HS-27A (cell line): ENCODE measurements at regions not wholly inside any gene's neighbourhood (a gene's known extent, or its start where the extent isn't known, plus 50 kb on each side); places are given as distances from the start of the nearest gene placed in this dataset.

Experiments used
- DNase-seq: peaks from one replicate; pipeline ENCODE4 v3.0.0-alpha.2; 2012; ENCODE audit warnings: low read depth, missing footprints

- no peak for DNase-seq
These were observed 208.2 kb downstream of the UBE2E3 start for GRCh38 chr2:181188605-181189004.

GRCh38 chr2:181189951-181190350, 209.5 kb downstream of the UBE2E3 start:
- DNase-seq: no peak

DNA sequence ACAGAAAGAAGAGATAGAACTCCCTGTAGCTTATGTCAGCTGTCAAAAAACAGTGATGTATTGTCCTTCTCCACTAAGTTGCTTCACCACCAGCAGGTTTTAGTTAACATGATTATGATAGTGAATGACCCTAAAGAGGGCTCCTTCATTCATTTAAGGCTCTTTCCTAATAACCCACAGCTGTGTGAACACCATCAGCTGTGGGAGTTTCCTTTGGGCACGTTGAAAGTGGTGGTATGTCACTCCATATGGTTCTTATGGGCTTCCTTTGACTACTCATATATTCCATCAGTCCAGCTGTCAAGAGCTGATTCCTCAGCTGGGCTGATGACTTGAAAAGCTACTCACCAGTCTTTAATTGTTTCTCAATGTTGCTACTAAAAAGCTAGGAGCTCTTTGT, 210.3 kb downstream of the UBE2E3 start:
- DNase-seq: no peak

DNA sequence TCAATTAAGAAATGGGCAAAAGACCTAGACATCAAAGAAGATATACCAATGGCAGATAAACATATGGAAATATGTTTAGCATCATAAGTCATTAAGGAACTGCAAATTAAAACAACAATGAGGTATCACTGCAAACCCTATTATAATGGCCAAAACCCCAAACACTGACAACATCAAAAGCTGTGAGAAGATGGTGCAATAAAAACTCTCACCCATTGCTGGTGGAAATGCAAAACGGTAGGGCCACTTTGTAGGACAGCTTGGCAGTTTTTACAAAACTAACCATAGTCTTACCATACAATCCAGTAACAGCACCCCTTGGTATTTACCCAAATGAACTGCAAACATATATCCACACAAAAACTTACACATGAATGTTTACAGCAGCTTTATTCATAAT, 213.1 kb downstream of the UBE2E3 start:
- no peak for DNase-seq

GRCh38 chr2:181196401-181196800, 216.0 kb downstream of the UBE2E3 start:
- DNase-seq: no peak

GRCh38 chr2:181197140-181197760, 216.8 kb downstream of the UBE2E3 start:
- no peak for DNase-seq

GRCh38 chr2:181198183-181198864, 217.9 kb downstream of the UBE2E3 start:
- DNase-seq: no peak

- peak; percentile 64 for DNase-seq
These were observed 223.0 kb downstream of the UBE2E3 start for GRCh38 chr2:181203412-181203811.

DNA sequence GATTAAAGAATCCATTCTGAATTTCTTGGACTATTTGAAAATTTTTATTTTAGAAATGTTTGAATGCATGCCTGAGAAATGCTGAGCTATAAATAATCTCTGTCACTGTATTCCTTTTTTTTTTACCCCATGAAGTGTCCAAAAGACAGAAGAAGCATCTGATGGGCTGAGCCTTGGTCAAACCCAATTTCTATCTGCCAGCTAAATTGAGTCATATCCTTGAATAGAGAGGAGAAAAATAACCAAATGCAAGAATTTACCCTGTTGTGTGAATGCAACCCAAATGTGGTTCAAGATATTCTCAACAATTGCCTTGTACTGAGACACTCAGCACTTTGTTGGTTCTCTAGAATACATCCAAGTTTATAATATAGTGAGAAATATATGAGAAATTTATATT, 223.5 kb downstream of the UBE2E3 start:
- DNase-seq: no peak

GRCh38 chr2:181218401-181218821, 238.0 kb downstream of the UBE2E3 start:
- DNase-seq: no peak

DNA sequence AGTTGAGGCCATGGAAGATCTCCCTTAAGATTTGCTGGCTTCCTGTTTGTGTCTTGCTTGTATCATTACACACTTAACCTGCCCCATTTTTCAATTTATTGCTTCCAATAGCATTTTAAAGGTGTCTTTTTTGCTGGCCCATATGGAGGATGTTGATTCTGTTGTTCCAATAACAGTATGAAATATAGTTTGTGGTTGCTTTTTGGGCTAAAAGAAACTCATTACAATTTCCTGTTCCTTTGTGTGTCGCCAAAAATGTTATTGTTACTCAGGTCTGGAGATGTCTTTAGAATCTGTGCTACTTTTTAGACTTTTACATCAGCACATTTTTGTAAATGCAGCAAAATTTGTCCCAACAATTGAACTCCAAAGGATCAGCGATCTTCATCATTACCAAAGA, 234.0 kb upstream of the ITGA4 start:
- no peak for DNase-seq

DNA sequence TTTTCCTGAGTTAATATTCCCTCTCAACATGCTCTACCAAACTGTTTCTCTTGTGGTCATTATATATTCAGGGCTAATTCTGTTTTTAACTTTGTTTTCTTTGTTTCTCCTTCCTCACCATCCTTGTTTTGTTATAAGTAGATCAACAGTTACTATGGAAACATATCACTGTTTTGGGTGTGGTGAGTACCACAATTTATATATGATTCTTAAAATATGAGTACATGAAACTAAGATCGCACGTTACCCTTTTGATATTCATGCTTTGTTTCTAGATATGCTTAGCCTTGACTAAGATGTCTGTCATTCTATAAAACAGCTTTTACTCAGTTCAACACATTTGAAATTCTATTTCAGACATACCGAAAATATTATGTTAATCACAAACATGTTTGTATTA, 232.3 kb upstream of the ITGA4 start:
- no peak for DNase-seq

GRCh38 chr2:181228661-181229060, 228.5 kb upstream of the ITGA4 start:
- no peak for DNase-seq

DNA sequence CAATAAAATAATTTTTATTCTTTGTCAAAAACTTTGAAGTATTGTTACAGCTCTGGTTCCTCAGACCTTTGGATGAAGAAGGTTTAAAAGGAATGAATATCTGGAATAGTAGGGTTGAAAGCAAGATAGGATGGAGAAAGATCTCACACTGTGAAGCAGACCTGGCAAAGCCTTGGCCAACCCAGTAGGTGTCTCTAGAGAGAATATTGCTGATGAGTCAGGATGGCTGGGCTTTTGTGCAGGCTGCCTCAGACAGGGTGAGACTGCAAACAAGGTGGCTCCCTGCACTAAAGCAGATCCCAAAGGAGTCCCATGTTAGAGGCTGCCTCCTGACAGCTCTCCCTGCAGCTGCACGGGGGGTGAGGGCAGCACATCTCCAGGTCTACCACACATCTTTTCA, 226.0 kb upstream of the ITGA4 start:
- DNase-seq: no peak

GRCh38 chr2:181231886-181232621, 225.1 kb upstream of the ITGA4 start:
- DNase-seq: no peak

- DNase-seq: no peak
These were observed 222.7 kb upstream of the ITGA4 start for GRCh38 chr2:181234487-181234891.

- no peak for DNase-seq
These were observed 222.2 kb upstream of the ITGA4 start for GRCh38 chr2:181235011-181235410.

DNA sequence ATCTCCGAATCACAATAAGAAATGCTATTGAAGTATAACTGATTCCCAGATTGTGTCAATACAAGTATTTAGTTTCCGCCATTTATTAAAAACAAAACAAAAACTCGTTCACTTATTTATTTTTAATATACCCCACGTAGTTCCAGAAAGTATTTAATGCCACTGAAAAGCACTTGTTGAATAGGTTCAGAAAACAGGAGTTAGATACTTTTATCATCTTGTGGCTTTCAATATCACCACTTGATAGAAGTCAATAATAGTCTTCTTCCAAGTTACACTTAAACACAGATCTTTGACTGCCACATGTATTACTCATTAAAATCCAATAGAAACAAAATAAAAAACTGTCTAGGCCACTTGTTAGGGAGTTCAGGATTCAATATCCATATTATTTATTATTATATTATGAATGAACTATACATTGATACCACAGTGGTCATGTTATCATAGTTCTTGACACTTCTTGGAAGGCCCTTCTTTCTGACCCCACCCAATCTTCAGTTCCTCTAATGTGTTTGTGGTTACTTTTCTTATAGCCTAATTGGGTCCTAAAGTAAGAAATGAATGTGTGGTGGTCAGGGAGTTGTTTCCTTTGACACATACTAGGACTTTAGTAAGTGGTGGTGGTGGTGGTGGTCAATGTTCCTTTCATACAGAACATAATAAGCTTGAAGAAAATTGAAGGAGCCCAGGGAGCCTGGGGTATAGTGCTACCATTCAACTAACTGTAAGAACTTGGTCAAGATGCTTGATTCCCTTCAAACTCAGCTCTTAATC, 221.3 kb upstream of the ITGA4 start:
- no peak for DNase-seq

GRCh38 chr2:181239201-181239799, 217.9 kb upstream of the ITGA4 start:
- DNase-seq: no peak

GRCh38 chr2:181240844-181241243, 216.3 kb upstream of the ITGA4 start:
- DNase-seq: no peak

DNA sequence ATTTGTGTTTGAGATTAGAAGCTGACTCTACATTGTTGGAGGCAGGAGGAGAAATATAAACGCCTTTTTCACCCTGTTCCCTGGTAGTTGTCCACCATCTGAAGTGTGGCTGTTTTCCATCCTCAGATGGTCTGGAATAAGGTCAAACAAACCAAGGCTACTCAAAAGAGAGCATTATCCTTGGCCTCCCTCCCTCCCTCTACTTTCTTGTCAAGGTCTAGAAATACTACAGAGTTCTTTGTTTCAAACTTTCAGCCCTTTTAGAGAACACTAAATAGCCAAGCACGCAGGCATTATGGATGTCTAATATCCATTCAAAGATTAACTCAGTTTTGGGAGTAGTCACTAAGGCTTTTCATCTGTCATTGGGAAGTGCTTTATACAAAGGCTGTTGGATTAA, 215.8 kb upstream of the ITGA4 start:
- no peak for DNase-seq

- DNase-seq: no peak
These were observed 215.4 kb upstream of the ITGA4 start for GRCh38 chr2:181241797-181242196.
